ENCODE measurements at regions not wholly inside any gene's neighbourhood (a gene's known extent, or its start where the extent isn't known, plus 50 kb on each side); places are given as distances from the start of the nearest gene placed in this dataset.

DNA sequence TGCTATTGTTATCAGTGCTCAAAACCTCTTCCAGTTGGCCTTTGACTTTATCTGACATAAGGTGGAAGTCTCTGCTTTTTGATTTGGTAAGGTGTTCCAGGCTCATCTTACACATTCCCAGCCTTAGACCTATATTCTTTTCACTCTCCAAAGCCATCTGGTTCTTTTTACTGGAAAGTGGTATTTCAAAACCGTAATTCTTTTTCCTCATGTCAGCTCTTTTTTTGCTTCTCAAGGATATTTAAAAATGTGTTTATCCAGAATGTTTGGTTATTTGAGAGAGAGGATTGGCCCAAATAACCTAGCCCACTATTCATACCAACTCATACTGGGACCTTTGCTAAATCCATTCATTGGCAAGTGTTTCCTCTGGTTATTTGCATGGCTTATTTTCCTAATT lies 411.2 kb upstream of the PIK3C3 start:
- ChIA-PET CTCF (interaction anchor here (1.0 kb wide), 1 partner anchor 13 kb away, joined by 3 read pairs; no protein-coding TSS in a partner anchor), POLR2A (no interaction called here)
- no peak for DNase-seq
- ATAC-seq = no peak
- Mint-ChIP-seq H3K27me3 (no peaks in the 10 kb centered on the region), H3K4me1 (no peaks in the 10 kb centered on the region), H3K36me3 (ENCODE audit: low read depth) (no peaks in the 10 kb centered on the region), H3K4me3 (no peak overlapping the region), H3K9me3 (ENCODE audit: low read depth) (peaks cover 5% of the 10 kb centered on the region), H3K27ac (no peak overlapping the region)
- intact Hi-C loops (cut with DNase I, micrococcal nuclease) = no loop called here

DNA sequence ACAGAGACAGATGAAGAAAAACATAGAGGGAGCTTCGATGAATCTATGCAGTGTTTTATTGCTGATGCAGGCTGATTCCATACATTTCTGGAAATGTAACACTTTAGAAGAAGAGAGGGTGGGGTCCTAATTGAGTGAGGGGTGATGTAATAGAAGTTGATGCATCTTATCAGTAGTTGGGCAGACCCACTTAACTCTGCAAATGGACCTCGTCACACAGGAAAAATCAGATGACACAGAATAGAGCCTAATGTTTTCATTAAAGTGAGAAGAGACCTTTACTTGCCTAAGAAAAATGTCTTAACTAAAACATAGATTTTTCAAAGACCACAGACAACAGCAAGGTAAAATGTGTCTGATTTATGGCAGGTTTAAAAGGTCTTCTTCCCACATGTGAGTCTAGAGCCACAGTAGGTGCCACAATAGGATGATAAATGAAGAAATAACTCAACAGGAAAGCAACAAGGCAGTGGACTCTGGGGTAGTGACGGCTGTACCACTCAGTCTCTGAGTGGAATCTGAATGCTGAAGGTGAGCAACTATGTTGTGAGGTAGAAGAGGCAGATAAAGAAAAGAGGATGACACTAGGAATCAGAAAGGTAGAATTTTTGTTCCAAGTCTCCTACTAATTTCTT lies 414.7 kb upstream of the PIK3C3 start:
- DNase-seq = no peak
- ChIA-PET POLR2A (no interaction called here), CTCF (no interaction called here)
- no peaks in the 10 kb centered on the region for H3K36me3 Mint-ChIP-seq (ENCODE audit: low read depth)
- no peak for ATAC-seq
- intact Hi-C loops (cut with DNase I, micrococcal nuclease) = loop anchor here in 1 of 2 experiments (1.0 kb wide), 1 partner anchor 28 kb away; no protein-coding TSS in a partner anchor
- no peaks in the 10 kb centered on the region for H3K4me1 Mint-ChIP-seq
- no peak overlapping the region for H3K4me3 Mint-ChIP-seq
- peaks cover 5% of the 10 kb centered on the region for H3K9me3 Mint-ChIP-seq (ENCODE audit: low read depth)
- no peaks in the 10 kb centered on the region for H3K27me3 Mint-ChIP-seq
- no peak overlapping the region for H3K27ac Mint-ChIP-seq

DNA sequence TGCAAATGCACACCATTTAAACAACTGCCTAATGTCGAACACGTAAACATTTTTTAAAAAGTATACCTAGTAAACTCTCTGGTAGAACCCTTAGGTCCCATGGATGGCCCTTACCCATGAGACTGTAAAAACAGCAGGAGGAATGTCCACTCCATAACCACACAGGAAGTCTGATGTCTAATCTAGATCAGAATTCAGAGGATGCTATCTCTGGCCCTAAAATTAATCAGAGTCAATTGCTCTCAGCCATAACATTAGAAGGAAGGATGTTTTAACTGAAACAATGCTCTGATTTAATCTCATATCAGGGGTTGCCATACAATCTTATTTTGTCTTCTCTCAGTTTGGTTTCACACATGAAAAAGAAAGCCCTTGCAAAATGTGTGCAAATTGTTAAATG lies 416.3 kb upstream of the PIK3C3 start:
- no peak for ATAC-seq
- Mint-ChIP-seq H3K36me3 (ENCODE audit: low read depth) (no peaks in the 10 kb centered on the region), H3K27ac (no peak overlapping the region), H3K4me3 (no peak overlapping the region), H3K27me3 (no peaks in the 10 kb centered on the region), H3K4me1 (no peaks in the 10 kb centered on the region), H3K9me3 (ENCODE audit: low read depth) (peaks cover 5% of the 10 kb centered on the region)
- ChIA-PET POLR2A (no interaction called here), CTCF (no interaction called here)
- intact Hi-C loops (cut with DNase I, micrococcal nuclease) = no loop called here
- no peak for DNase-seq

DNA sequence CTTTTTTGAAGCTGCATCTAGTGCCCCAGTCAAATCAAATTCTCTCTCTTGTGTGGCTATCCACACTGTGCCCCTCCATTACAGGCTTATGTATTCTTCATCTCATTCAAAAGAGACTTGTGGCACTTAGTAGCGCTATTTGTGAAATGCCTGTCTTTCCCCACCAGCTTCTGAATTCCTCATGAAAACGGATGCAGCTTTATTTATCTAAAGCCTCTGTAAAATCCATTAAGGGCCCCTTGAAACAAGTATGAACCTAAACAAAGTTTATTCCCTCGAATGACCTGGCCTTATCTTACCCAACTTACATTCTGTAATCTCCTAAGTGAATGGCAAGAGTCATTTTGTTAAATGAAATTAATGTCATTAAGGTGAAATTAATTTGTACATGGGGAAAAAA lies 417.4 kb upstream of the PIK3C3 start:
- POLR2A ChIA-PET = no interaction called here
- CTCF ChIA-PET = no interaction called here

DNA sequence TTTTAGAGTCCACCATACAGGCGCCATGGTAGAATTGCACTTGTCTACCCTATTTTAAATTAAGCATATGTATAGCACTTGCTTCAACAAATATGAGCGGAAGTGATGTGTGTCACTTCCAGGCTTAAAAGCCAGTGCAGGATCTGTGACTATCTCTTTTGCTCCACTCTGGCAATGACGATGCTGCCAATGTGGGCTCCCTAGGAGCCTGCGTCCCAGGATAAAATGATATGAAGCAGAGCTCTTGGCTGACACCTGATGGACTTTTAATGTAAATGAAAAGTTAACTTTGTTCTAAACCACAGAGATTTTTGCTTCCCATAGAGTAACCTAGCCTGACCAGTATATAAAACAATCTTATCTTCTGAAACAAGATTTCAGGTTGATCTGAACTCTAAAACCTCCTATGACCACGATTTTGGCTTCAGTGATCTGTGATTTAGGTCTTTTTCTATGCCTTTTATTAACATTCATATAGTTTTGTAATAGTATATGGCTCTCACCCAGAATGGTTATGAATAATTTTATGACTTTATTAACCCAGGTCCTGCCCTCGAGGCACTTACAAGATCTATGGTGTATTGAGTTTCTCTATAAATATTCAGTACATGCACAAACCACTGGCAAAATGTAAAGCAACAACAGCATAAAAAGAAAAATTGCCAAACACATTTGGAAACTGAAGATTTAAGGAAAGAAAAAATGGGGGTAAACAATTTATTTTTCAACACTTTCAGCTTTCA lies 422.5 kb upstream of the PIK3C3 start:
- Mint-ChIP-seq H3K9me3 (ENCODE audit: low read depth) (peaks cover 1% of the 10 kb centered on the region), H3K27me3 (no peaks in the 10 kb centered on the region), H3K4me3 (no peak overlapping the region), H3K4me1 (no peaks in the 10 kb centered on the region), H3K36me3 (ENCODE audit: low read depth) (no peaks in the 10 kb centered on the region), H3K27ac (no peak overlapping the region)
- CTCF ChIA-PET = no interaction called here
- POLR2A ChIA-PET = no interaction called here
- intact Hi-C loops (cut with DNase I, micrococcal nuclease) = no loop called here
- DNase-seq (no peak), ATAC-seq (no peak)

More for the DNA sequence above, 417.4 kb upstream of the PIK3C3 start:
- ATAC-seq = no peak
- no peak overlapping the region for H3K27ac Mint-ChIP-seq
- H3K36me3 Mint-ChIP-seq (ENCODE audit: low read depth) = no peaks in the 10 kb centered on the region
- DNase-seq = no peak
- H3K27me3 Mint-ChIP-seq = no peaks in the 10 kb centered on the region
- no peaks in the 10 kb centered on the region for H3K4me1 Mint-ChIP-seq
- no peak overlapping the region for H3K4me3 Mint-ChIP-seq
- intact Hi-C loops (cut with DNase I, micrococcal nuclease) = no loop called here
- H3K9me3 Mint-ChIP-seq (ENCODE audit: low read depth) = peaks cover 5% of the 10 kb centered on the region

DNA sequence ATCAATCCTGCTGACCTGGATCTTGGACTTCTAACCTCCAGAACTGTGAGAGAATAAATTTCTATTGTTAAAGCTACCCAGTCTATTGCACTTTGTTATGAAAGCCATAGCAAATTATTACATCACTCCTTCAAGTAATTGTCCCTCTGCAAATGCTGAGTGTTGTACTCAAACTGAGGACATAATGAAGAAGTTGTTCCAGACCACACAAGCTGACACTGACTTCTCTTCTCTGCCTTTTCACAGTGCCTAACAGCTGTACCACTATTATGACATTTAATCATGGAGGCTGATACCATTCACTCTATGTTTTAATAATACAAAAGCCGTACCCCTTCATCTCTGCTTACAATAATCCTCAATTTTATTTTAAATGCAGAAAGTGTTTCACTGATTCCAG lies 424.1 kb upstream of the PIK3C3 start:
- ChIA-PET POLR2A (no interaction called here), CTCF (no interaction called here)
- H3K36me3 Mint-ChIP-seq (ENCODE audit: low read depth) = no peaks in the 10 kb centered on the region
- DNase-seq (no peak), ATAC-seq (no peak)
- no peak overlapping the region for H3K4me3 Mint-ChIP-seq
- no peaks in the 10 kb centered on the region for H3K4me1 Mint-ChIP-seq
- no peak overlapping the region for H3K27ac Mint-ChIP-seq
- peaks cover 4% of the 10 kb centered on the region for H3K9me3 Mint-ChIP-seq (ENCODE audit: low read depth)
- H3K27me3 Mint-ChIP-seq = no peaks in the 10 kb centered on the region
- intact Hi-C loops (cut with DNase I, micrococcal nuclease) = no loop called here

DNA sequence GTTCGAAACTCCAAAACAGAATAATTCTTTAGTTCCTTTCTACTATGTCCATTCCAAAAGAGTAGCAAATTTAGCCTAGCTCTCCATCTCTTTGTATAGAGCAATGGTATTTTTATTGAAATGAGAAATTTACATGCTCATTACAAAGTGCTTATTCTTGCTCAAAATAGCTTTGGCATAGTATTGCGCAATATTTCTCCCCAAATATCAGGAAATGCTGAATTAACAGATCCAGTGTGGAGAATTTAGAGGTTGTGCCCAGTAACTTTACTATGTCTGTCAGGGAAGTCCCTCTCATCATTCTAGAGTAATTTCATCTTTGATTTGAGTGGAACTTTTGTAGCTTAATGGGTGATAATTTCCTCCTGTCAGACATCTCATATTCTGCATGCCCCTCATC lies 425.9 kb upstream of the PIK3C3 start:
- no peak overlapping the region for H3K27ac Mint-ChIP-seq
- POLR2A ChIA-PET = no interaction called here
- H3K4me3 Mint-ChIP-seq = no peak overlapping the region
- intact Hi-C loops (cut with DNase I, micrococcal nuclease) = no loop called here
- DNase-seq = no peak
- H3K27me3 Mint-ChIP-seq = no peaks in the 10 kb centered on the region
- no peak for ATAC-seq
- CTCF ChIA-PET = no interaction called here
- H3K9me3 Mint-ChIP-seq (ENCODE audit: low read depth) = peaks cover 4% of the 10 kb centered on the region
- H3K36me3 Mint-ChIP-seq (ENCODE audit: low read depth) = no peaks in the 10 kb centered on the region
- no peaks in the 10 kb centered on the region for H3K4me1 Mint-ChIP-seq

DNA sequence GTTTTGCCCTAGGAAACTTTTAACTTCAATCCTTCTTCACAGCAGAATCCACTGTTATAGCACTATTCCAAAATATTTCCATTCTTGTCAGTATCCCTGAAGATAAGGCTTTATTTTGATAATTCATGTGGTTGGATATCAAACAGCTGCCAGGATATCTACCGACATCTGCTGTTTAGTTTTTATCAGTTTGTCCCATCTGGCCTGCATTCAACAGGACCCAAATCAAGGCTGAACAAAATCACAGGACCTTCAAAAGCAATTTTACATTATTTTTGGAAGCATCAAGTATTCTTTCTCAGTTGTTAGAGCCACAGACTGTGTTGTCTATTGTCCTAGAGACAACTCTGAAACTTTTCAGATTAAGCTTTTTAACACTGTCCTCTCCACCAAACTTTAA lies 429.0 kb upstream of the PIK3C3 start:
- H3K27ac Mint-ChIP-seq = no peak overlapping the region
- ATAC-seq (no peak), DNase-seq (no peak)
- H3K27me3 Mint-ChIP-seq = no peaks in the 10 kb centered on the region
- intact Hi-C loops (cut with DNase I, micrococcal nuclease) = no loop called here
- no peaks in the 10 kb centered on the region for H3K4me1 Mint-ChIP-seq
- CTCF ChIA-PET = no interaction called here
- POLR2A ChIA-PET = no interaction called here
- H3K4me3 Mint-ChIP-seq = no peak overlapping the region
- no peaks in the 10 kb centered on the region for H3K36me3 Mint-ChIP-seq (ENCODE audit: low read depth)
- H3K9me3 Mint-ChIP-seq (ENCODE audit: low read depth) = peaks cover 4% of the 10 kb centered on the region

DNA sequence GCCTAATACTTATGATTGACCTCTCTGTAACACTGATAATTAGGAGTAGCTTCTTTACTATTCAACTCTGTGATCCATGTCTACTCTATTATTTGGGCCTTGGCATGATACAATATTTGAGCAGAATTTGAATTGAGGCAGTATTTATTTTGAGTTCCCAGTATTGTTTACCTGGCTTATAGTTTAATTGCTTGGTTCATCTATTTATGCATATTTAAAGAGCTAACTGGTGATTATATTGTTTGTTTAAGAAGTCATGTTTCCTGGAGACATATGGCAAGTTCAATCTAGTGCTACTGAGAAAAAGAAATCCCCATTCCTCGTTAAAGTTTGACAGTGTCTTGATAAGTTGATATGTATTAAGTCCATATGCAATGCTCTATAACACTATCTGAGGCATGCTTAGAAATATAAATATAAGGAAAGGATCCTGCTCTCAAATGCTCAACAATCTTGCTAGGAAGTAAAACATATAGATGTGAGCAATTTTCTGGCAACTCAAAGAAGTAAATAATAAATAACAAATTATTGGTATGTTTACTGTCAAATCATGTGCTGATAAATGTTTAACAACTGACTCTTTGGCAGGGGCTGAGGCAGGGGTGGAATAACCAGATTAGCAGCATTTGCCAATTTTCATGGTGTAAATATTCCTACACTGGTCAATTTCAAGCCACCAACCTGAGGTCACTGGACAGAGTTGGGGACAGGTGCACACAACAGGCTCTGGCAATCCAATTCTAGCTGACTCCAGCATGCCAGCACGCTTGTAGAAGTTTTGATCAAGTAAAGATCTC lies 430.2 kb upstream of the PIK3C3 start:
- Mint-ChIP-seq H3K27me3 (no peaks in the 10 kb centered on the region), H3K27ac (no peak overlapping the region), H3K36me3 (ENCODE audit: low read depth) (no peaks in the 10 kb centered on the region), H3K9me3 (ENCODE audit: low read depth) (peaks cover 2% of the 10 kb centered on the region), H3K4me1 (no peaks in the 10 kb centered on the region), H3K4me3 (no peak overlapping the region)
- intact Hi-C loops (cut with DNase I, micrococcal nuclease) = no loop called here
- DNase-seq = no peak
- POLR2A ChIA-PET = no interaction called here
- CTCF ChIA-PET = no interaction called here
- no peak for ATAC-seq

DNA sequence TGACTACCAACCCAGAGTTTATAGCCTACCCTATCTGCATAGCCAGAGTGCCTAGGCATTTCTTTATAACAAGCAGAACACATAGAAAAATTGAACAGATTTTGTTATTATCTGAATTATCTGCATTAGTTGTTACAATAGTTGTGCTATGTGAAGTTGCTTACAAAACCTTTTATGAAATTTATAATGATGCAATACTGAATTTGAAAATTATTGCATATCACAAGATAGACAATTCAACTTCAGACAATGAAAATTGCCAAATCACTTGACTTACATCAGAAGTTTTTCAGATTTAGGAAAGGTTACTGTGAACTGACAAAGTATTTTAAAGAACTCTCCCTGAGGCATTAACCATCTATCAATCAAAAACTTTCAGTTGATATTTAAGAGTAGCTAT lies 437.9 kb upstream of the PIK3C3 start:
- no peaks in the 10 kb centered on the region for H3K9me3 Mint-ChIP-seq (ENCODE audit: low read depth)
- H3K4me1 Mint-ChIP-seq = no peaks in the 10 kb centered on the region
- ChIA-PET POLR2A (interaction anchor here (0.7 kb wide), 1 partner anchor 83 kb away, joined by 3 read pairs; no protein-coding TSS in a partner anchor), CTCF (no interaction called here)
- DNase-seq (no peak), ATAC-seq (no peak)
- no peak overlapping the region for H3K4me3 Mint-ChIP-seq
- H3K27me3 Mint-ChIP-seq = no peaks in the 10 kb centered on the region
- intact Hi-C loops (cut with DNase I, micrococcal nuclease) = no loop called here
- H3K36me3 Mint-ChIP-seq (ENCODE audit: low read depth) = no peaks in the 10 kb centered on the region
- no peak overlapping the region for H3K27ac Mint-ChIP-seq

DNA sequence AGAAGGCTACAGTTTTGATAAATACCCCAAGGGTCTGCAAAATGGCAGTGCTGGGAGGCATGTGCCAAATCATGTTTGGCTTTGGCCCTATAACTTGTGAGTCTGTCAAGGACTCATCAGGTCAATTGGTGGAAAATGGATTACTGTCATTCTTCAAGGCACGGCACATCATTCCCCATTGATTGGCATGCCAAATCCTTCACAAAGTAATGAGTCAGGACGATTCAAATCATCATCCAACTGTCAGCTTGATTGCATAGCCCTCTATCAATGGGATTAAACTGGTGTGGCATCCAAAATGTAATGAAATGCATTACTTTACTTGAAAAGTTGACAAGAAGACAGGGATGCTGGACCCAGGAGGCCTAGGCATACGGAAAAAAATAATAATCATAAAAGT lies 441.6 kb upstream of the PIK3C3 start:
- no peaks in the 10 kb centered on the region for H3K27me3 Mint-ChIP-seq
- H3K4me1 Mint-ChIP-seq = no peaks in the 10 kb centered on the region
- peaks cover 2% of the 10 kb centered on the region for H3K9me3 Mint-ChIP-seq (ENCODE audit: low read depth)
- no peak overlapping the region for H3K27ac Mint-ChIP-seq
- ATAC-seq = no peak
- H3K36me3 Mint-ChIP-seq (ENCODE audit: low read depth) = no peaks in the 10 kb centered on the region
- CTCF ChIA-PET = no interaction called here
- POLR2A ChIA-PET = no interaction called here
- no peak overlapping the region for H3K4me3 Mint-ChIP-seq
- intact Hi-C loops (cut with DNase I, micrococcal nuclease) = no loop called here
- DNase-seq = no peak

DNA sequence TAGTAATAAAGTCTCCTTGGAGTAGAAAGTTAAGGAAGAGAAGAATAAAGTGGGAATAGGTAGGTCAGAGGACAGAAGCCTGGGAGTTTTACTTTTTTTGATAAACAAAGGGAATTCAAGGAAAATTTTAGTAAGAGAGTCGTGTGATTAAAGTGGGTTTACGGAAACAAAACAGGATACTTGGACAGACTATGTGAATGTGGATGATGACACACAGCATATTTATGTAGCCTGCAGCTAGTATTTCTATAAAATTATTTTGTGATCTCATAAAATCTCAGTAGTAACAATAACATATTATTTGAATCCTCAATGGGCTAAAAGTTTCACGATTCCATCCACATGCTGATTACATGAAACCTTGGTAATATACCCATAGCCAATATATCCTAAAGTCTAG lies 450.7 kb upstream of the PIK3C3 start:
- intact Hi-C loops (cut with DNase I, micrococcal nuclease) = no loop called here
- no peak overlapping the region for H3K4me3 Mint-ChIP-seq
- POLR2A ChIA-PET = no interaction called here
- H3K27ac Mint-ChIP-seq = no peak overlapping the region
- peaks cover 3% of the 10 kb centered on the region for H3K9me3 Mint-ChIP-seq (ENCODE audit: low read depth)
- no peak for ATAC-seq
- DNase-seq = no peak
- CTCF ChIA-PET = no interaction called here
- H3K27me3 Mint-ChIP-seq = no peaks in the 10 kb centered on the region
- H3K36me3 Mint-ChIP-seq (ENCODE audit: low read depth) = no peaks in the 10 kb centered on the region
- no peaks in the 10 kb centered on the region for H3K4me1 Mint-ChIP-seq

Data from activated CD4-positive, alpha-beta T cell treated with anti-CD3 and anti-CD28 coated beads for 36 hours (primary cell).